Keratinocyte (primary cell): ENCODE measurements at regions not wholly inside any gene's neighbourhood (a gene's known extent, or its start where the extent isn't known, plus 50 kb on each side); places are given as distances from the start of the nearest gene placed in this dataset.

Experiments used
- EZH2 ChIP-seq: IDR thresholded peaks from one replicate; pipeline ENCODE4 v1.6.1; 2012; ENCODE audit warnings: inconsistent platforms, mild to moderate bottlenecking, low read length, moderate library complexity
- TF ChIP-seq, protein P1 (sequence below), 3 experiments: IDR thresholded peaks in 1 of 3; conservative IDR thresholded peaks in 1 of 3; optimal IDR thresholded peaks in 1 of 3; 2 replicates in 2 of 3; 3 replicates in 1 of 3; pipeline versions ENCODE3 to v1.5.1; 2011; ENCODE audit warnings: low read length in 3 of 3, mild to moderate bottlenecking in 3 of 3, moderate library complexity in 2 of 3, control low read depth in 1 of 3, inconsistent platforms in 1 of 3; ENCODE audit not compliant: insufficient read depth in 2 of 3; ENCODE audit errors: extremely low read depth in 1 of 3

DNA sequence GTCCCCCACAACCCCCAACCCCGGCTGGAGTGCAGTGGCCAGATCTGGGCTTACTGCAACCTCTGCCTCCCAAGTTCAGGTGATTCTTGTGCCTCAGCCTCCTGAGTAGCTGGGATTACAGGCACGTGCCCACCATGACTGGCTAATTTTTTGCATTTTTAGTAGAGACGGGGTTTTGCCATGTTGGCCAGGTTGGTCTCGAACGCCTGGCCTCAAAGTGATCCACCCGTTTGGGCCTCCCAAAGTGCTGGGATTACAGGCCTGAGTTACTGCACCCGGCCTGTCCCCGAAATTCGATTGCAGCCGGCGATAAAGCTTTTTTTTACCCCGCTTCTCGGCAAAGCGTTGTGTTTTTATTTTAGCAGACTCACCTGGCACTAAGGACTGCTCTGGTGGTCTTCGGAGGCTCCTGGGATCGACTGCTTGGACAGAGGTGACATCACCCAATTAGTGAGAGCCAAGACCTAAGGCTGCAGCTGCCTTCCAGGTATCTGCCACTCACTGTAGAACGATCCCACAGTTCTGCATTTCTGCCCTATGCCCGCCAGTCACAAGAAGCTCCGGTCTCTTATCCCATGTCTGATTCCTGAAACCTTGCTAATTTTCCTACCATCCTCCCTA lies 82.2 kb upstream of the ARL4D start:
- TF ChIP-seq, protein P1, sequence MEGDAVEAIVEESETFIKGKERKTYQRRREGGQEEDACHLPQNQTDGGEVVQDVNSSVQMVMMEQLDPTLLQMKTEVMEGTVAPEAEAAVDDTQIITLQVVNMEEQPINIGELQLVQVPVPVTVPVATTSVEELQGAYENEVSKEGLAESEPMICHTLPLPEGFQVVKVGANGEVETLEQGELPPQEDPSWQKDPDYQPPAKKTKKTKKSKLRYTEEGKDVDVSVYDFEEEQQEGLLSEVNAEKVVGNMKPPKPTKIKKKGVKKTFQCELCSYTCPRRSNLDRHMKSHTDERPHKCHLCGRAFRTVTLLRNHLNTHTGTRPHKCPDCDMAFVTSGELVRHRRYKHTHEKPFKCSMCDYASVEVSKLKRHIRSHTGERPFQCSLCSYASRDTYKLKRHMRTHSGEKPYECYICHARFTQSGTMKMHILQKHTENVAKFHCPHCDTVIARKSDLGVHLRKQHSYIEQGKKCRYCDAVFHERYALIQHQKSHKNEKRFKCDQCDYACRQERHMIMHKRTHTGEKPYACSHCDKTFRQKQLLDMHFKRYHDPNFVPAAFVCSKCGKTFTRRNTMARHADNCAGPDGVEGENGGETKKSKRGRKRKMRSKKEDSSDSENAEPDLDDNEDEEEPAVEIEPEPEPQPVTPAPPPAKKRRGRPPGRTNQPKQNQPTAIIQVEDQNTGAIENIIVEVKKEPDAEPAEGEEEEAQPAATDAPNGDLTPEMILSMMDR (optimal IDR thresholded peaks at IDR 0.05 in 1 of 3, IDR thresholded peaks at IDR 0.05 in 1 of 3, conservative IDR thresholded peaks at IDR 0.05 in 1 of 3; ENCODE audit: extremely low read depth in 1 of 3, insufficient read depth in 2 of 3, low read length in 3 of 3): no peak
- TF ChIP-seq EZH2: no peak
